GM12865 (cell line): ENCODE measurements at regions not wholly inside any gene's neighbourhood (a gene's known extent, or its start where the extent isn't known, plus 50 kb on each side); places are given as distances from the start of the nearest gene placed in this dataset.
"Not testable (repeated sequence)": the region's sequence is repeated elsewhere in the genome, so short reads cannot be mapped to it uniquely, and the experiment has no call there.

Experiments used
- DNase-seq: peaks from one replicate; pipeline ENCODE4 v3.0.0; 2010; ENCODE audit warnings: low read depth
- H3K4me3 ChIP-seq: 2 replicates; pipeline ENCODE4 v1.5.1; 2011; ENCODE audit warnings: mild to moderate bottlenecking, low read depth, low read length, control low read depth
- CTCF ChIP-seq: IDR thresholded peaks from 2 replicates; pipeline ENCODE4 v1.5.1; 2011; ENCODE audit warnings: low read length, control low read depth, low read depth, inconsistent platforms; ENCODE audit not compliant: insufficient read depth; ENCODE audit errors: missing control alignments

- DNase-seq: no peak
- H3K4me3 ChIP-seq: no peak overlapping the region
- TF ChIP-seq CTCF: no peak
Observed at GRCh38 chr12:74229671-74230070, 308.0 kb upstream of the ATXN7L3B start.

- no peak overlapping the region for H3K4me3 ChIP-seq
- DNase-seq: no peak
- TF ChIP-seq CTCF: no peak
Observed at GRCh38 chr12:74235342-74235741, 302.3 kb upstream of the ATXN7L3B start.

- H3K4me3 ChIP-seq: no peak overlapping the region
- no peak for TF ChIP-seq CTCF
- DNase-seq: no peak
Observed at GRCh38 chr12:74241341-74241740, 296.3 kb upstream of the ATXN7L3B start.

- no peak for TF ChIP-seq CTCF
- DNase-seq: no peak
- no peak overlapping the region for H3K4me3 ChIP-seq
Observed at GRCh38 chr12:74242088-74242487, 295.5 kb upstream of the ATXN7L3B start.

- no peak overlapping the region for H3K4me3 ChIP-seq
- no peak for TF ChIP-seq CTCF
- no peak for DNase-seq
Observed at GRCh38 chr12:74245458-74245857, 292.2 kb upstream of the ATXN7L3B start.

- no peak for TF ChIP-seq CTCF
- no peak for DNase-seq
- H3K4me3 ChIP-seq: no peak overlapping the region
Observed at GRCh38 chr12:74250891-74251290, 286.7 kb upstream of the ATXN7L3B start.

GRCh38 chr12:74253826-74254225 lies 283.8 kb upstream of the ATXN7L3B start:
- H3K4me3 ChIP-seq, DNase-seq: not testable (repeated sequence)

- no peak for DNase-seq
- TF ChIP-seq CTCF: no peak
- no peak overlapping the region for H3K4me3 ChIP-seq
Observed at GRCh38 chr12:74254784-74255183, 282.9 kb upstream of the ATXN7L3B start.
